Kasumi-1 (cell line): ENCODE measurements at regions not wholly inside any gene's neighbourhood (a gene's known extent, or its start where the extent isn't known, plus 50 kb on each side); places are given as distances from the start of the nearest gene placed in this dataset.

Source experiments
- DNase-seq, 2 experiments: peaks; one replicate each; lab custom pipeline; 2025; lab: John Stamatoyannopoulos, UW

DNA sequence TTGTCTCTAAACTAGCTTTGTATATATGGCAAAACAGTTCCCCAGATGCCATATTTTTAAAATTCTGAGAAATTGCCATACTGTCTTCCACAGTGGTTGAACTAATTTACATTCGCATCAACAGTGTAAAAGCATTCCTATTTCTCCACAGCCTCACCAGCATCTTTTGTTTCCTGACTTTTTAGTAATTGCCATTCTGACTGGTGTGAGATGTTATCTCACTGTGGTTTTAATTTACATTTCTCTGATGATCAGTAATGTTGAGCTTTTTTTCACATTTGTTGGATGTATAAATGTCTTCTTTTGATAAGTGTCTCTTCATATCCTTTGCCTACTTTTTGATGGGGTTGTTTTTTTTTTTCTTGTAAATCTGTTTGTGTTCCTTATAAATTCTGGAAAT lies 1222.7 kb upstream of the CITED2 start:
- DNase-seq: no peak

DNA sequence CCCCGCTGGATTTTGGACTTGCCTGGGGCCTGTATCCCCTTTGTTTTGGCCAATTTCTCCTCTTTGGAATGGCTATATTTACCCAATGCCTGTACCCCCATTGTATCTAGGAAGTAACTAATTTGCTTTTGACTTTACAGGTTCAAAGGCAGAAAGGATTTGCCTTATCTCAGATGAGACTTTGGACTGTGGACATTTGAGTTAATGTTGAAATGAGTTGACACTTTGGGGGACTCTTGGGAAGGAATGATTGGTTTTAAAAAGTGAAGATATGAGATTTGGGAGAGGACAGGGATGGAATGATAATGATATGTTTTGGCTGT lies 1220.3 kb upstream of the CITED2 start:
- no peak for DNase-seq

DNA sequence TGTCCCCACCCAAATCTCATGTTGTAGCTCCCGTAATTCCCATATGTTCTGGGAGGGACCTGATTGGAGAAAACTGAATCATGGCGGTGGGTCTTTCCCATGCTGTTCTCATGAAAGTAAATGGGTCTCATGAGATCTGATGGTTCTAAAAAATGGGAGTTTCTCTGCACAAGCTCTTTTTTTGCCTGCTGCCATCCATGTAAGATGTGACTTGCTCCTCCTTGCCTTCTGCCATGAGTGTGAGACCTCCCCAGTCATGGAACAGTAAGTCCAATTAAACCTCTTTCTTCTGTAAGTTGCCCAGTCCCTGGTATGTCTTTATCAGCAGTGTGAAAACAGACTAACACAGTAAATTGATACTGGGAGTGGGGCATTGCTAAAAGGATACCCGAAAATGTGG lies 1218.4 kb upstream of the CITED2 start:
- no peak for DNase-seq

DNA sequence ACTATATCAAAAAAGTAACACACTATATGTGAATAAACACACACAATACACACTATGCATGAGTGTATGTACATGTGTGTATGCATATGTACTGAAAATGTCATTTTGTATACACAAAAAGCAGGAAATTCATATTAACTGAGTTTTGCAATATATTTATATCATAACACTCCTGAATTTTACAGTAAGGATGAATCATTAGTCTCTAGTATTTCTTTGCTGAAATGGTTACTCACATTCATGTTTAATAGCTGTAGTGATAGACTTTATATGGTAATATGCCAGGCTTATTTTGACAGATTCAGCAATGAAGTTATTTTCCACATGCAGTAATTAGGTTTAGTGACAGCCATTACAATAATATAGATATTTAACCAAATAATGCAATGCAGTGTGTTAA lies 1216.2 kb upstream of the CITED2 start:
- DNase-seq: no peak

DNA sequence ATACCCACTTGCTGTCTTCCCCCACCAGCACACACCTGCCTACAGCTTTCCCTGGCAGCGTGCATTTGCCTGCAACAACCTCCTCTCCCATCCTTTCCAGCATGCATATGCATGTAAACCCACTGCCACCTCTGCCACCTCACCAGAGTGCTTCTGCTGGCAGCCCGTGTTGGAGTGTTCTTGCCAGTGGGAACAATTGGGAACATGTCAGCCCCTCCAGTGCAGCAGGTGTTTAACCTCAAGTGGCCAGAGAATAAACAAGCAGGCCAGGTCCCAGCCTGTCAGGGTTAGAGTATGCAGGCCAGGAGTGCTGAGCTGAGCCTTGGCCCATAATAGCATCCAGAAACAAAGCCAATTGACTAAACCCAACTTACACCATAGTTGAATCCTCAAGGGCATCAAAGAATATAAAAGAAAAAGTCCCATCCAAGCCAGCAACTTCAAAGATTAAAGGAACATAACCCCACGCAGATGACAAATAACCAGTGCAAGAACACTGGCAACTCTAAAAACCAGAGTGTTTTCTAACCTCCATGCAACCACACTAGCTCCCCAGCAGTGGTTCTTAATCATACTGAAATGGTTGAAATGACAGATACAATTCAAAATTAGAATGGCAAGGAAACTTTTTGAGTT lies 1212.1 kb upstream of the CITED2 start:
- no peak for DNase-seq

DNA sequence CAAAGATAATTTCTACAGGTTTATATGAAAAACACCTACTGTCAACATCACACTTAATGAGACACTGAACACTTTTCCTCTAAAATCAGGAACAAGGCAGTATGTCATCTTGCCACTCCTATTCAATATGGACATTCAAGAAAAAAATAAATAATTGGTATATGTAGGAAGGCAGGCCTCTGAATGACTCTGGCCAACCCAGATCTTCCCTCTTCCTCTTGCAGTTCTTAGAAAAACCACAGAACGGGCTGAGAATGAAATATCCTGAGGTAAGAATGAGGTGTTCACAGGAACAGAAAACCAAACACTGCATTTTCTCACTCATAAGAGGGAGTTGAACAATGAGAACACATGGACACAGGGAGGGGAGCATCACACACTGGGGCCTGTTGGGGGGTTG lies 1207.2 kb upstream of the CITED2 start:
- no peak for DNase-seq

DNA sequence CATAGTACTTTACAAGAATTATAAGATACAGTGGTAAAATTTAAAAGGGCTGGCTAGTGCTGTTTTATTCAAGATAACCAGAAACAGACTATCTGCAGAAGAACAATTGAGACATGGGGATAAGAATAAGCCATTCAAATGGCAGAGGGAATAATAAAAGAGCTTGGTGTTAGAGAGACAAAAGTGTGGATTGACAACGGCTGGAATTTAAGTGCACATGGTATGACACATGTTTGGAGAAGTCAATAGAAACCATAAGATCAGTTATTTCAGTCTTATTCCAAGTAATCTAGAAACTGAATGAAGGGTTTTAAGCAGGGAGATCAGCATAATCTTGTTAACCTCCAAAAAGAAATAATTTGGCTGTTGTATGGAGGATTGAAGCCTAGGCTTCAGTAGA lies 1205.5 kb upstream of the CITED2 start:
- DNase-seq: no peak

DNA sequence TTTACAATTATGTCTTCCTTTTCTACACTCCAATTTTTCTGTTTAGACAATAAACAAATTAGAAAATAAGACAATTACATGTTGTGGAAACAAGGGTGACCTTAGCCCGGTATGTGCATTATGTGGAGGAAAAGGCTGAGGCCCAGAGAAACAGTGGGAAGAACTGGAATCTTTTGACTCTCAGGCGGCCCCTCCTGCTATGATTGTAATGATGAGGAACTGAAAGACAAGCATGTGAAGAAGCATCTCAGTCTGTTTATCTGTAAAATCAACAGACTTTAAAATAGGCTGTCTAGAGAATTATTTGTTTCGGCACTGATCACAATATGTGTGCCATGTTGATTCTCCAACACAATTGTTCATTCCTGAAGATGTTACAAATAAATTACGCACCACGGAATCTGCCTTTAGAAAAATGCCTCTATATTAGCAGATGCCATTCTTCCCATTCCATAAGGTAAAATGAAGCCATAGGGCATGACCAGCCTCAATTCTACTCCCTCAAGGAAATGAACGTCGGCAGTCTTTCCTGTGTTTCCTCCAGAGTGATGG lies 1201.6 kb upstream of the CITED2 start:
- DNase-seq: no peak

DNA sequence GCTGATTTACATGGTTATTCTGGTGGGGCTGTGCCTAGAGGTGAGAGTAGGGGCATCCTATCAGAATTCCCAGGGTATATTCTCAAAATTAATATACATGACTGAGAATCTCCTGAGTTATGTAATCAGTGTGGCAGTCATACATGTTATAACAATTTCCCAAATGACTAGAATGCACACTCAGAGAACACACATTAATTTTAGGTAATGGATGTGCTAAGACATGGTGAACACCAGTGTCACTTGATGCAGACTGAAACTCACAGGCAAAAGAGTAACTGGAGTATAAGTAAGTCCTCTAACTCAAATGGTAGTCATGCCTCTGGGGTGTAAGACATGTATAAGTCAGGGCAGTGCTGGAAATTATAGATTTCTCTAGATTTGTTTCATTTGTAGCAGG lies 1198.4 kb upstream of the CITED2 start:
- DNase-seq: no peak

DNA sequence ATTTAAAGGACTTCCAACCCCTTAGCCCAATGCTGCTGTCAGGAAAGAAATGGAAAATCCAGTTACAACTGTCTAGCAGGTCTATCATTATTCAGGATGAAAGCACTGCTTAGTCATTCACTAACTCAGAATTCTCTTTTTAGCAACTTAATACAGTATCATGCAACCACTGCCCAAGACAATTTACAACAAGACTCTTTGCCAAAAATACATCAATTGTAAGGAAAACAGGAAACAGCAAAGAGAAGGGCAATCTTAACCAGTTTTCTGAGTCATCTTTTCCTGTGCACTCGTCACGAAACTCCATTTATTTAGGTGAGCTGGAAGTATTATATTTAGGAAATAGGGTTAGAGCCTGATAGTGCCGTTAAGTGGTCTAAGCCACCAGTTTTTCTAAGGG lies 1197.7 kb upstream of the CITED2 start:
- DNase-seq: peak; percentile 26 to 44

DNA sequence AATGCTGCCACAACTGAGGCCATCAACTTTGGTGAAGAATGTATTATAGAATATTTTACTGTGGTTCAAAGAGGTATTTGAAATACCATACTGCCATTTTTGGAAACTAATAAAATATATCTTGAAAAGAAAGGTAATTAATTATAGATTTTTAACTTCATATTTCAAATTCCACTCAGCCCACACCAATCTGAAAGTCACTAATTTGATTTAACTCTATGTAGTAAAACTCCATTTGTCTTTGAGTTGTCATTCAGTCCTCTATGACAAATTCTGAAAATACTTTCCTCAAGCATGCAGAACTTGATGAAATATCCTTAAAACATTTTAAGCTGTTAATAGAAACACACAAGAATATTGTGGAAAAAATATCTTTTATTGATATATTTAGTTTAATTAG lies 1196.7 kb upstream of the CITED2 start:
- no peak for DNase-seq

DNA sequence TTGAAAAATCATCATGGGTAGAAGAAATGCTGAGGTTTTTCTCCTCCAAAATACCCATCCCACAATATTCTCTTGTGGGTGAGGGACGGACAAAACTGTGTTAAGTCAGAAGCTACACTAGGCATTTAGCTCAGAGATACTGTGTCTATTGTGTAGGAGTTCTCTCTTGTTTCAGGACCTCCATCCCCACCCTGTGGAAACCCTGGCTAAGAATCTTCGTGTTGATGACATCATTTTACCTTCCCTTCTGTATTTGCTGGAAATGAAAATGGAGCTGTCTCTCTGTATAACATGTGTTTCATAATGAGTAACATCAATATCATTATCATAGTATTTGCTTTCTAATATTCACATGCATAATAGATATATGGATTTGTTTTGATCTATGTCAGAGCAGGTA lies 1193.0 kb upstream of the CITED2 start:
- no peak for DNase-seq

DNA sequence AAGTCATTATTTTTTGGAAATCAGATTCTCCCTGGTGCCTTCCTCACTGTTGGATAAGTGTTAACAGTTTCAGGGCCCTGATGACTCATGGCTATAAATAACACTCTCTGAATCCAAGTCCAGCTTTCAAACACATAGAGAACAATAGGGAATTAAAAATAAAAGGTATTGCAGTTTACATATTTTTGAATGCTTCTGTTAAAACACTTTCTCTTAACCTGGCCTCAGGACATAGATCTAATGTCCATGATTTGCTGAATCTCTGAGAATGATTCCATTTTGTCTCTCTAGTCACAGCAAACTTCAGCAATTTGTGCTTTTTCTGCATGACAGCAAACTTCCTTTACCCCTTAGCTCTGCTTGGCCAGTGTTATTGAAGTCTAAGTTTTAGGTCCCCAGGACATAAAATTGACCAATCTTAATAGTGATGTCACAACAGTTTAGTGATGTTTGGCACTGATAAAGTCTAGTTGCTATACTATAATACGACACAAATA lies 1192.4 kb upstream of the CITED2 start:
- peak; percentile 1 to 12 for DNase-seq

DNA sequence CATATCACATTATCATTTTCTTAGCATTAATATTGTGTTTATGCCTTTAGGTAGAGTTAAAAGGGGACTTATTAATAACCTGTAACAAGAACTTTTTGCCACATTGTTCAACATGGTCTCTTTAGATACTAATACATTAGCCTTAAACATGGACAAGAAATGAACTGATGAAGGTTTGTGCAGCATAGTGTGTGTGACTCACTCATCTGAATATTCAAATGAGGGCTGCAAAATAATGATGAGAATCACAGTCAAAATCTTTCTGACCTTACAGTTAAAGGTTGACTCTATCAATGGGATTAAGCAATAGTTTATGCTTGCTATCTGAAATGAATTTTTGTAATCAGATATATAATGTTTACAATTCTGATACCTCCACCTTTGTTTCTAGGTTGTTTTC lies 1189.3 kb upstream of the CITED2 start:
- DNase-seq: no peak

DNA sequence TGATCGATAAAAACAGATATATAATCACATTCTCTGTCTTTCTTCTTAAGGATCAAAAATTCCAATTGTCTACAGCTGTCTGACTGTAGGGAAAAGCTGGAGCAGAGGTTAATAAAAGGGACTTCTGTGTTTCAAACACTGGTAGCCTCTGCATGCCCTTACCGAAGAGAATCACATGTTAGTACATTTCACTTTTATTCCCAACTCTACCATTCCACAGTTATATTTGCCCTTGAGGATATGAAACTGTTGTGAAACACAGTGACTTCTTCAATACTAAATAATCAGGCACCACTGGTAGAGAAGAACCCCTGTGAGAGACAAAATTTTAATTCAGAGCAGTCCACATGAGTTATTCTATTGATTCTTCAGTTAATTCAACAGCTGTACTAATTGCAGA lies 1187.3 kb upstream of the CITED2 start:
- DNase-seq: no peak

DNA sequence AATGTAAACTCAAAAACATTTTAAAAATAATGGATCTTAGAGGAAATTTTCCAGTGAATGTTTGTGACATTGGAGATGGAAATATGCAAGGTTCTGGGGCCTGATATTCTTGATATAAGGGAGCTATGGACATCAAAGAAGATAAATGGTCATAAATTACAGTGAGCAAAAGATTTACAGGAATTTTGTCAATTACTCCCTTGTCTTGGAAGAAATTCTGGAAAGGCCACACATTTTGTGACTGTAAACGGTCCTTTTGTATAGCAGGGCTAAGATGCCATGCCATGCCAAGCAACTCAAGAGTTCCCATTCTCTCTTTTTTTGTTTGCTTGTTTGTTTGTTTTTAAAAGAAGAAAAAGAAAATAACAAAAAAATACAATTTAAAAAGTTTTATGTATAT lies 1186.2 kb upstream of the CITED2 start:
- DNase-seq: no peak

DNA sequence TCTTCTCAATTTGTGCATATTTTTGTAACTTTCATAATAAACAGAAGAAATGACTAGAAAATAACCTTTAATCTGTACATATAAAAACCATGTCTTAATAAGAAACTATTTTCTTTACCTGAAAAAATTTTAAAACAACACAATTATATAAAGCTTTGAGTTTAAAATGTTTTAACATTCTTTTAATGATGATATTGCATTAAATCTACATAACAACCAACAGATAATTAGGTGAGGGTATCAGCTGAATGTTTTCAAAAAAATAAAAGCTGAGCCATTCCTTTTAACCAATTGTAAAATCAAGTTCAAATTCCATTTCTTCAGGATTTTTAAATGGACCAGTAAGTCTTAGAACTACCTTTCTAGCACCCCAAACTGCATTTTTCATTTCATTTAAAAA lies 1185.0 kb upstream of the CITED2 start:
- DNase-seq: no peak

DNA sequence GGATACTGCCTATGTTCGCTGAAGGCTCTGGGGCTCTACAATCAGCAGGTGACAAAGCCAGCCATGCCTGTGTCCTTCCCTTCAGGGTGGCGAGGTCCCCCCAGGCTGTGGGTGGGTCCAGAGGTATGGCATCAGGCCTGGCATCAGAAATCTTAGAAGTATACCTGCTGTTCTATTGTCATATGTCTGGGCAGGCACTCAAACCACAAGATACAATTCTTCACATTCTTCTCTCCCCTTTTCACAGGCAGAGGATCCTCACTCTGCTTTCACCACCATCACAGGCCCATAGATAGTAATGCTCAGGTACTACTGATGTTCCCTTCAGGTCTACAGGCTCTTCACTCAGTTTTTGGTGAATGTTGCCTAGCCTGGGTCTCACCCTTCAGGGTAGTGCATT lies 1180.0 kb upstream of the CITED2 start:
- DNase-seq: no peak

DNA sequence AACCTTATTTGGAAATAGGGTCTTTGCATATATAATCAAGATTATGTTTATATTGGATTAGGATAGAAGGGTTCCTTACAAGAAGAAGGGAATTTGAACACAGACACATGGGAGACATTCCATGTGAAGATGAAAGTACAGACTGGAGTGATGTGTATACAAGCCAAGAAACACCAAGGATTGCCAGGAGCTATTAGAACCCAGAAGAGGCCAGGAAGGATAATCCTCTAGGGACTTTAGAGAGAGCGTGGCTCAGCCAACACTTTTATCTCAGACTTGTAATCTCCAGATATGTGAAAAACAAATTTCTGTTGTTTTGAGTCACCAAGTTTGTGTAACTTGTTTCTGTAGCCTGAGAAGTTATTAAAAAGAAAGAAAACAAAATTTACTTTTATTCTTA lies 1173.9 kb upstream of the CITED2 start:
- no peak for DNase-seq

DNA sequence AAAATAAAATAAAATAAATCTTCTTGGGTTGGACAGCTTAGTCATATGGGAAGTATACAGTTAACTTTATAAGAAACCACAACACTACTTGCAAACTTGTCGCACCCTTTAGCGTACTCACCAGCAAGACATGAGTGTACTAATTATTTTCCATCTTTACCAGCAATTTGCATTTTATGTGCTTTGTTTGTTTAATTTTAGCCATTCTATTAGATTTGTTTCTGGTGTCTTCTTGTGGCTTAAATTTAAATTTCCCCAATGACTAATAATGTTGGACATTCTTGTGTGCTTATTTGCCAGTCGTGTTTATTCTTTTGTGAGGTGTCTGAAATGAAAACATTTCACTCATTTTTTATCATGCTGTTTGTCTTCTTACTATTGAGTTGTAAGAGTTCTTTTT lies 1172.2 kb upstream of the CITED2 start:
- no peak for DNase-seq

DNA sequence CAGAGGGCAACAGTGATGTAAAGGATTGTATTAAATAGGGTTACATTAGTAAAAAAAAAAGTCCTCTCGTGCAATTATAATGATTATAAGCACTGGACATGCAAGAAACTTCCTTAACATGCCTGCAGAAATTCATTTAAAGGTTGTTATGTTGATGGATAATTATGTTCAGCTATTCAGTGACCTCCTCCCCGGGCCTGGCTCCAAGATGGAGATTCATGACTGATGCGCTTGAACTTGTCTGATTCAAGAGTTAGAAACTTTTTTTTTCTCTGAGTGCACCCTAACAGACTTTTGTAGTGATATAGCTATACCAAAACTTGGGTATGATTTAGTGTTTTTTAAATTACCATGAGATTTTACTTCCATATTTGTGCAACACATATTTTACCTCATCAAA lies 1170.0 kb upstream of the CITED2 start:
- no peak for DNase-seq

DNA sequence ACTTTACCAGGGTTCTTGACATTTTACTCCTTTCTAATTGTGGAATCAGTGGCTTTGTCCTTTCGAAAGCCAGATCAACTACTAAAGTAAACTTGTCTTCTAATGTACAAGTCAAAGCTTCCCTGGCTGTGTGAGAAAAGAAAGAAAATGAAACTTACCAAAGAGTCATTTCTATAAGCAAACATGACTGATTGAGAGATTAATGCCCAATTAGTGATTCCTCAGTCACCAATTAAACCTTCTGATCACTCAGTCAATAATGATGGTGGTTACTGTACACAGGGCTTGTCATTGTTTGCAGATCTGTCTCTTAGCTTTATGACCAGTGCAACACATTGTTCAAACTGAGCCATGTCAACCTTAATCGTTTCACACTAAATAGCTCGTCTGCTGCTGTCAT lies 1168.4 kb upstream of the CITED2 start:
- DNase-seq: no peak

DNA sequence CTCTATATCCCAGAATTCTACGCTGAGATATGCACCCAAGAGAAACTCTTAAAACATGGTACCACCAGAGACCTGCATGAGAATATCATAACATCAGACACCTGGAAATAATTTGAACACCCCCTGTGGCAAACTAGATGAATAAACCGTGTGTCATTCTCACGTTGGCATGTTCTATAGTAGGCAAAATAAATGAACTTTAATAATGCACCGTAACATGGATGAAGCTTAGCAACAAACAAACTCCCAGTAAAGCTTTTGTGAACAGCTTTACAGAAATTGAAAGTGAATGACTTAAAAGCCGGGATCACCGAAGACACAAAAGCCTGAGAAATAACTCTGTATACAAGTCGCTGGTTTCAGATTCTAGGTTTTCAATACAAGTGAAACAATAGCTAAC lies 1166.8 kb upstream of the CITED2 start:
- no peak for DNase-seq

DNA sequence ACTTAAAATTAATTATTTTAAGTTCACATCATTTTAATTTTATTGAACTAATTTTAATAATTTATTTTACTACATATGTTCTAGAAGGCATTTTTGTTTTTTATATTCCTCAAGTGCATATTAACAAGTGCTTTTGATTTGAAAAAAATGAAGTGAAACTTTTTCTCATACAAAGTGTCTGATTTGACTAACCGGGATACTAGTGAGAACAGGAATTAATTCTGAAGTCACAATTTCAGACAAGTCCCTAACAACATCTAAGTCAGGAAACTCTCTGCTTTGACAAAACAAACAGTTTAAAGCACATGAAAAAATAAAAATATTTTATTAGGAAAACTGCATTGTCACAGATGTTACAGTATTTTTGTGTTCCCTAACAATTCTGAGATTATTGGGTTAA lies 1166.3 kb upstream of the CITED2 start:
- no peak for DNase-seq

DNA sequence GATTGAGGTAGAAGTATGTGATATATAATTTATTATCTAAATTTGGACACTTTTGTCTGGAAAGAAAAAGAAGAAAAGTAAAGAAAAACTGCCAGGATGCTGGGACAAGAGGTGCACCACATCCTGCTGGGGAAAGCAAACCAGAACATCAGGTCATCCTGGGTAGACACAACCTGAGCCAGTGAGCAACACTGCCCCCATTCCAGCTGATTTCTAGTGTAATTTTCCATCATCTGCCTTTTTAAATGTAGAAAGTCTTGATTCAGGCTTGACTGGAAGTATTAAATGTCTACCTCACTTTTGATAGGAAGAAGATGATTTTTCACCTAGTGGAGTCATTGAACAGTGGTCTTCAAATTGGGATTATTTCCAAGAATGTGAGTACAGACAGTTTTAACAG lies 1164.5 kb upstream of the CITED2 start:
- DNase-seq: no peak
